Transverse colon (tissue), 4 donors: ENCODE measurements at regions not wholly inside any gene's neighbourhood (a gene's known extent, or its start where the extent isn't known, plus 50 kb on each side); places are given as distances from the start of the nearest gene placed in this dataset.
"Not testable (repeated sequence)": the region's sequence is repeated elsewhere in the genome, so short reads cannot be mapped to it uniquely, and the experiment has no call there.

Source experiments
- CTCF ChIP-seq, 5 experiments: fragments of 200-600 bp in 3 of 5; fragments of 450-650 bp in 2 of 5; sonication (generic) in 3 of 5; IDR thresholded peaks; 1 replicate in 2 of 5; 2 replicates in 3 of 5; pipeline ENCODE4 v1.5.1; 2016 to 2017; ENCODE audit warnings: antibody characterized with exemption in 5 of 5, inconsistent platforms in 3 of 5, mild to moderate bottlenecking in 2 of 5, moderate library complexity in 1 of 5
- POLR2A ChIP-seq: fragments of 450-650 bp; IDR thresholded peaks from one replicate; pipeline ENCODE4 v1.6.1; 2016; ENCODE audit warnings: antibody characterized with exemption, mild to moderate bottlenecking, moderate library complexity
- POLR2AphosphoS5 ChIP-seq, 3 donors: sonication (generic); formaldehyde crosslinking; IDR thresholded peaks; one replicate each; pipeline ENCODE4 v1.6.1; 2016; ENCODE audit warnings: antibody characterized with exemption in 3 of 3

- not testable (repeated sequence) for TF ChIP-seq POLR2AphosphoS5 (IDR thresholded peaks at IDR 0.05); CTCF (IDR thresholded peaks at IDR 0.05); POLR2A
Observed at GRCh38 chr1:21380147-21380546, 59.8 kb upstream of the NBPF3 start.
